B cell (primary cell): ENCODE measurements at regions not wholly inside any gene's neighbourhood (a gene's known extent, or its start where the extent isn't known, plus 50 kb on each side); places are given as distances from the start of the nearest gene placed in this dataset.
A peak's percentile ranks its signal among the peaks of the same experiment; 100 is the strongest.

Experiments used
- ATAC-seq: fragments of 200-7000 bp; cut with Tn5 transposase; one replicate; pipeline ENCODE4 v1.10.0; 2021; ENCODE audit warnings: low read depth, mild to moderate bottlenecking, moderate number of reproducible peaks, moderate library complexity
- CTCF ChIA-PET: fragments of 350-600 bp; sonication (Branson Sonifier 250); formaldehyde crosslinking; loops from one replicate; lab custom pipeline; 2021; ENCODE audit warnings: antibody characterized with exemption, inconsistent platforms; lab: Charles Lee
- POLR2A ChIA-PET: fragments of 350-600 bp; sonication (Branson Sonifier 250); formaldehyde crosslinking; loops from one replicate; lab custom pipeline; 2021; ENCODE audit warnings: antibody characterized with exemption; lab: Charles Lee
- DNase-seq: peaks from one replicate; pipeline ENCODE4 v3.0.0; 2013
- H2AFZ ChIP-seq: 2 replicates; pipeline ENCODE4 v1.6.1; 2012; ENCODE audit warnings: mild to moderate bottlenecking, low read depth, low read length; ENCODE audit not compliant: insufficient read depth, poor library complexity, severe bottlenecking
- H3K27ac ChIP-seq, 2 donors: 1 replicate in 1 of 2; 2 replicates in 1 of 2; pipeline ENCODE4 v1.5.1; 2012 to 2013; ENCODE audit warnings: low read length in 2 of 2, mild to moderate bottlenecking in 2 of 2, moderate library complexity in 1 of 2
- H3K27me3 ChIP-seq, 4 experiments: fragments of 200-600 bp in 1 of 4; sonication (generic) in 1 of 4; replicated peaks in 1 of 4; 1 replicate in 2 of 4; 2 replicates in 2 of 4; pipeline versions ENCODE4 v1.6.1 to v1.7.0; 2013 to 2016; ENCODE audit warnings: low read length in 3 of 4, mild to moderate bottlenecking in 2 of 4, mixed read lengths in 1 of 4, moderate library complexity in 1 of 4; ENCODE audit not compliant: insufficient read depth in 4 of 4, control insufficient read depth in 3 of 4; ENCODE audit errors: control extremely low read depth in 1 of 4
- H3K36me3 ChIP-seq, 2 experiments: replicated peaks in 1 of 2; 1 replicate in 1 of 2; 2 replicates in 1 of 2; pipeline versions ENCODE4 v1.6.1 to v1.7.1; 2013; ENCODE audit warnings: low read length in 1 of 2; ENCODE audit not compliant: insufficient read depth in 2 of 2, control insufficient read depth in 1 of 2; ENCODE audit errors: control extremely low read depth in 1 of 2, extremely low read depth in 1 of 2
- H3K4me1 ChIP-seq, 2 donors: fragments of 200-600 bp in 1 of 2; sonication (generic) in 1 of 2; 1 replicate in 1 of 2; 2 replicates in 1 of 2; pipeline versions ENCODE4 v1.5.1 to v1.6.1; 2013 to 2017; ENCODE audit warnings: low read length in 2 of 2; ENCODE audit not compliant: control insufficient read depth in 2 of 2, insufficient read depth in 2 of 2
- H3K4me2 ChIP-seq: replicated peaks from 2 replicates; pipeline ENCODE3; 2012; ENCODE audit warnings: mild to moderate bottlenecking, low read depth, low read length; ENCODE audit not compliant: poor library complexity, severe bottlenecking
- H3K4me3 ChIP-seq, 5 experiments: fragments of 200-600 bp in 1 of 5; sonication (generic) in 1 of 5; 1 replicate in 3 of 5; 2 replicates in 2 of 5; pipeline versions ENCODE4 v1.5.1 to v1.7.0; 2011 to 2016; ENCODE audit warnings: low read length in 4 of 5, mild to moderate bottlenecking in 4 of 5, low read depth in 2 of 5, control low read depth in 1 of 5, moderate library complexity in 1 of 5; ENCODE audit not compliant: insufficient read depth in 1 of 5; ENCODE audit errors: control extremely low read depth in 1 of 5, extremely low read depth in 1 of 5
- H3K79me2 ChIP-seq: fragments of 200-600 bp; sonication (generic); one replicate; pipeline ENCODE4 v1.6.0; 2016; ENCODE audit warnings: low read length; ENCODE audit not compliant: control insufficient read depth, insufficient read depth
- H3K9ac ChIP-seq: fragments of 200-600 bp; sonication (generic); 2 replicates; pipeline ENCODE4 v1.6.1; 2017; ENCODE audit warnings: mild to moderate bottlenecking, low read length, moderate library complexity
- H3K9me3 ChIP-seq, 3 donors: one replicate each; pipeline versions ENCODE4 v1.6.1 to v1.7.1; 2013; ENCODE audit warnings: low read length in 2 of 3; ENCODE audit not compliant: control insufficient read depth in 2 of 3, insufficient read depth in 1 of 3; ENCODE audit errors: control extremely low read depth in 1 of 3
- H4K20me1 ChIP-seq: 2 replicates; pipeline ENCODE4 v1.6.0; 2012; ENCODE audit warnings: mild to moderate bottlenecking, low read length; ENCODE audit not compliant: insufficient read depth, control insufficient read depth, poor library complexity, severe bottlenecking
- H3K27ac Mint-ChIP-seq: one replicate; pipeline ENCODE4 v1.8.0; 2021; ENCODE audit warnings: mixed read lengths
- H3K27me3 Mint-ChIP-seq: one replicate; pipeline ENCODE4 v1.8.0; 2021; ENCODE audit warnings: mixed read lengths
- H3K4me1 Mint-ChIP-seq: one replicate; pipeline ENCODE4 v1.8.0; 2021; ENCODE audit warnings: mixed read lengths
- H3K4me3 Mint-ChIP-seq: one replicate; pipeline ENCODE4 v1.8.0; 2021; ENCODE audit warnings: mixed read lengths
- H3K9me3 Mint-ChIP-seq: one replicate; pipeline ENCODE4 v1.8.0; 2022; ENCODE audit warnings: mixed read lengths; ENCODE audit not compliant: insufficient read depth
- CTCF ChIP-seq: fragments of 200-600 bp; IDR thresholded peaks from one replicate; pipeline ENCODE4 v1.8.0; 2022; ENCODE audit warnings: antibody characterized with exemption, mild to moderate bottlenecking
- EZH2 ChIP-seq: IDR thresholded peaks from 2 replicates; pipeline ENCODE4 v1.6.1; 2012; ENCODE audit warnings: borderline replicate concordance, low read depth, mild to moderate bottlenecking, moderate library complexity, low read length; ENCODE audit not compliant: insufficient read depth, poor library complexity, severe bottlenecking
- WGBS: methylation state at CpG from one replicate; pipeline ENCODE4 v1.1.5; 2013; ENCODE audit warnings: missing lambda C conversion rate; ENCODE audit not compliant: insufficient coverage; 5-methylcytosine and 5-hydroxymethylcytosine counted together
- intact Hi-C: fragments of 100-400 bp; cut with micrococcal nuclease; formaldehyde crosslinking; loops from one replicate; pipeline ENCODE4 v1.10.0; 2022

- H3K79me2 ChIP-seq, result peaks cover 82% of the 10 kb centered on the region
These were observed 452.6 kb downstream of the PCNX1 start for GRCh38 chr14:71359823-71360222.

More at GRCh38 chr14:71359823-71360222, 452.6 kb downstream of the PCNX1 start:
- Mint-ChIP-seq H3K4me1 (peaks cover 94% of the 10 kb centered on the region), H3K27ac (peak overlapping the region; percentile 94), H3K27me3 (no peaks in the 10 kb centered on the region), H3K4me3 (peak overlapping the region; percentile 65), H3K9me3 (no peaks in the 10 kb centered on the region)
- peaks cover 94 to 95% of the 10 kb centered on the region in 2 donors for H3K4me1 ChIP-seq
- peak overlapping the region; percentile 70 for H3K4me2 ChIP-seq
- CTCF ChIA-PET, result interaction anchor here (0.7 to 1.6 kb wide), 4 partner anchors 32 to 38 kb away, joined by 3 to 4 read pairs (median 3); no protein-coding TSS in a partner anchor
- POLR2A ChIA-PET, result no interaction called here
- H4K20me1 ChIP-seq, result no peaks in the 10 kb centered on the region
- H2AFZ ChIP-seq, result no peak overlapping the region
- no peak for DNase-seq
- intact Hi-C loops, result no loop called here
- peaks cover 0 to 11% (median 7%) of the 10 kb centered on the region in 3 donors for H3K9me3 ChIP-seq
- peaks cover 0 to 1% of the 10 kb centered on the region in 2 experiments for H3K36me3 ChIP-seq
- 88% methylated on average over 1 of the region's 3 CpGs for WGBS
- H3K27ac ChIP-seq, result peak overlapping the region; percentile 89 to 95
- no peaks in the 10 kb centered on the region for H3K27me3 ChIP-seq
- no peak for TF ChIP-seq EZH2
- no peak for TF ChIP-seq CTCF
- peak overlapping the region; percentile 37 for H3K9ac ChIP-seq
- ATAC-seq, result no peak
- H3K4me3 ChIP-seq, result peak overlapping the region in 1 of 5 experiments; percentile 17
